ENCODE measurements at regions not wholly inside any gene's neighbourhood (a gene's known extent, or its start where the extent isn't known, plus 50 kb on each side); places are given as distances from the start of the nearest gene placed in this dataset.
"Not testable (repeated sequence)": the region's sequence is repeated elsewhere in the genome, so short reads cannot be mapped to it uniquely, and the experiment has no call there.

DNA sequence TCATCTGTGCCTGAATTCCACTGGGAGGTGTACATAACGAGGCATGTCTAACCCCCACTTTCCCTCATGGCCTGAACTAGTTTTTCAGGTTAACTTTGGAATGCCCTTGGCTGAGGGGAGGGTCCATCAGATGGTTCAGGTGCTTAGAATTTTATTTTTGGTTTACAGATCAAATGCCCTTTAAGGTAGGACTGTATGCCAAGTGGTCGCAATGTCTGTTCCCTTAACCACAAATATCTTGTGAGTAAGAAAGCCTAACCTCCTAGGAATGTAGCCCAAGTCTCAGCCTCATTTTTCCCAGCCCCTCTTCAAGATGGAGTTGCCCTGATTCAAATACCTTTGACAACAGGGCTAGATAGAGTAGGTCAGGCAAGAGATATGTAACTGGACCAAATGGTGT lies 78.4 kb downstream of the RNASET2 start:
- DNase-seq (ENCODE audit: low read depth in 2 of 2), result no peak

DNA sequence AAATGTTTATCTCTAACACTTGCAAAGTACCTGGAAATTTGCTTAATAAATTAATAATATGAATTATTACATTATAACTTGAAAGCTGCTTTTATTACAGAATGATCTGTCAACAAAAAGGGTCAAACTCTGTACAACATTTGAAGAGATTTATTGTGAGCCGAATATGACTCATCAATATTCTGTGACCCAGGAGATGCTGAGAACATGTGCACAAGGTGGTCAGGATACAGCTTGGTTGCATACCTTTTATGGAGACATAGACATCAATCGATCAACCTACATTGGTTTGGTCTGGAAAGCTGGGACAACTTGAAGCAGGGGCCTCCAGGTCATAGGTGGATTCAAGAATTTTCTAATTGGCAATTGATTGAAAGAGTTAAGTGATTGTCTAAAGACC lies 79.0 kb downstream of the RNASET2 start:
- DNase-seq (ENCODE audit: low read depth in 2 of 2), result no peak

GRCh38 chr6:166872531-166873009 lies 83.8 kb downstream of the RNASET2 start:
- no peak for DNase-seq (ENCODE audit: low read depth in 2 of 2)

DNA sequence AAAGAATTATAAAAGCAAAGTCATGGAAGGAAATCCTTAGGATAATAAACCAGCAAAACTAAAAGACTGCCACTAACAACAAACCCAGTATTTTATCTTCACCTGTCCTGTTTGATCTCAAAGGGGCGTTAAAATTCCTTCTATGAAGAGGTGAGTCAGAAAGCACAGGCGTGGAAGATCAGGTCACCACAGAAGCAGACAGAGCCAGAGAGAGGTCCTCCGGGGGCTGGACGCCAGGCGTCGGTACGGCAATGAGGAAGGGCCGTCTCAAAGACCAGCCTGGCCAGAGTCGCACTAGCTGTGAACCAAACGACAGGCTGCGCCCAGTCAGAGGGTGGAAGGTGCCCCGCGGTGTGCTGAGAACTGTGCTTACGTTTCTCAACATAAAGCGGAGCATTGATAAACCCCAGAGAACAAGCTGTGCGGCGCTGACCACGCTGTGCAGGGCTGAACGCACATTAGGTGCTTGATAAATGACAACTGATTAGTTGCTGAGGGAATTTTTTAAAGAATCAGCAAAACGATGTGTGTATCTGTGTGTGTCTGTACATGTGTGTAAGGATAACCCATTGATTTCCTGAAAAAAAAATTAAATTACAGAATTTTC lies 85.6 kb downstream of the RNASET2 start:
- no peak for DNase-seq (ENCODE audit: low read depth in 2 of 2)

DNA sequence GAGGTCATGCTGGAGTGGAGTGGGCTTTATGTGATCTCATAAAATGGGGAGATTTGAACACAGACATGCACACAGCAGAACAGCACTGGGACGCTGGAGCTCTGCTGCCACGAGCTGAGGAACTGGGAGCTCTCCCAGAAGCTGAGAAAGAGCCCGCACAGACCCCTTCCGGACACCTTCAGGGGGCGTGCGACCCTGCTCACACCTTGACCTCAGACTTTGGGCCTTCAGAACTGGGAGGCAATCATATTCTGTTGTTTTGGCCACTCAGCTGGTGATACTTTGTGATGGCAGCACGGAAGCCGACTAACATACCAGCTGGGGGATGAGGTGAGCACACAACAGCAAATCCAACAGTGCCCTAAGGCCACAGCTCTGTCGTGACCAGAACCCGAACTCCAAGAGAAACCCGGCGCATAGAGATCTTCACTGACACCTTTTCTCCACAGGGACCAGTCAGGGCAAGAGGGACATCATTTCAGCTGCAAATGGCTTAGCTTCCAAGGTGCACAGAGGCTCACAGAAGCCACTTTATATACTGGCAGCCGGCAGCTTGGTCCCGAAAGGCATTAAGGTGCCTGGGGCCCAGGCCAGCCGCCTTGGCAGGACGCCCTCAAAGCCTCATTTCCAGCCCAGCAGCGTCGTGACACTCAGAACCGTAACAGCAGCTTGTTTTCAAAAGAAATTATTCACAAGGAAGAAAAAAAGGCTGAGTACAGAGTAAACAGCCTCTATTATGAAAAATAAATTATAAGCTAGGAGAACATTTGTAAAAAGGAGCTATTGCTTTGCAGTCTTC lies 89.3 kb downstream of the RNASET2 start:
- no peak for DNase-seq (ENCODE audit: low read depth in 2 of 2)

DNA sequence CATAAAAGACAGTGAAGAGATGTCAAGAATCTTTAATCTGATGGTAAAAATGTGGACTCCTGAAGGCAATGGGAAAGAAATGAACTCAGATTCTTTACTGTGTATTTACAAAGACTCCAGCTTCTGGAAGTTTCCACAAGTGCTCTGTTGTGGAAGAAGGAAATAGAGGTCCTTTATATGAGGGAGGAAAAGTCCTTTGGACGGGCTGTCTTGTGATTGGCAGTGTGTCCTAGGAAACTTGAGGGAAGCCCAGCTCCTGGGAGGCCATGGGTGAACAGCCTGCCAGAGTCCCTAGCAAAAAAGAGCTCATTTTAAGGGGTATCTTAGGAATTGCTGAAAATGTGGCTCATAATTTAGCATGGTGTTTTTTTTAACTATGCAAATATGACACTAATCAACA lies 92.0 kb downstream of the RNASET2 start:
- no peak for DNase-seq (ENCODE audit: low read depth in 2 of 2)

DNA sequence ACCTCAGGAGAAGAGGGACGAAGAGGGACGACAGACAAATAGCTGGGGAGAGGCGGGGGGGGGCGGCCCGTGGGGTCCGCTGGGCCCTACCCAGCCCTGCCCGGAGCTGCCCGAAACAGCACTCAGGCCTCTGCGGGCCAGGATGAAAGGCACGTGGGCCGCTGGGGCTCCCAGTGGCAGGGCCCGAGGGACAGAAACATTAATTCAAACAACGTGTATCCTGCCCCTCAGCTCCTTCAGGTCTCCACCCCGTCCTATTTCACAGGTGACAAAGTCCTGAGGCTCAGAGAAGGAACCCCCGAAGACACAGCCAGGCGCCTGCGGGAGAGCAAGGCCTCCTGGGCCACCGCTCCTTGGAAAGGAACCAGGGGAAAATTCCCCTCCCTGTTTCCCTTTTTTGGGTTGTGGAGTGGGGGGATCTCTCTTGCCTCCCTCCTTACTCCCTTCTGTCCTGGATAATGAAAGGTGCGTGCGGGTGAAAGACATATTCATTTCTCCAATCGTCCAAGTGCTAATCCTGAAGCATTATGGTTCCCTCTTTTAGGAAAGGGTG lies 93.3 kb downstream of the RNASET2 start:
- DNase-seq (ENCODE audit: low read depth in 2 of 2), result no peak

GRCh38 chr6:166862287-166862977 lies 93.9 kb downstream of the RNASET2 start:
- DNase-seq (ENCODE audit: low read depth in 2 of 2), result no peak

DNA sequence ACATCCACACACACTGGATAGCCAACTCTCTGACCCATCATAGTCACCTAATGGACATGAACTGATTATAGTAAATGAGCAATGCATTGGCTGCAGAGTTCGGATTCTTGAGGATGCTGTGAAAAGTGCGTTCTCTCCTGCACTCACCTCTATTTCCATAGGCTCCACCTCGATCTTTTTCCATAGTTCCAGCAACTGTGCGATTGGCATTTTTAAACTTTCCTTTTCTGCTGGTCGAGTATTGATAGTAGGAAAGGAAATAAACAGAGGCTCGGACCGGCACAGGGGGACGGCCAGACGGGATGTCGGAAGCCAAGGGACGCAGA lies 94.4 kb downstream of the RNASET2 start:
- DNase-seq (ENCODE audit: low read depth in 2 of 2), result no peak

- no peak for DNase-seq (ENCODE audit: low read depth in 2 of 2)
These were observed 95.0 kb downstream of the RNASET2 start for GRCh38 chr6:166861304-166861703.

DNA sequence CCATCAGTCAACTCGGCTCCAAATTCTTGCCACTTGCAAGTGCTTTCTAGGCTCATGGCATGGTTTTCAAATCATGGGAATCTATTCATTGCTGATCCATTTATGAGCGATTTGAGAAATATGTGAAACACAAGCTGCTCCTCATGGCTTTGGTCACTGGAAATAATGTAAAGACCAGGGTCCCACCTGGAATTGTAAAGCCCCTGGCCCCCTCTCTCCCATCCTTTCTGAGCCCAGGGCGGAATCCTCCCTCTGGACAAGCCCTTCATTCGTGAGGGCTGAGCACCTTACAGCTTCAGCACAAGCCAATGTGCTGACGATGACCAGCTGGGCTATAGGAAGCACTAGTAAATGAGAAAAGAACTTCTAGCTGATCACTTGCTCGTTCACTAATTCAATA lies 96.0 kb downstream of the RNASET2 start:
- DNase-seq (ENCODE audit: low read depth in 2 of 2), result no peak

DNA sequence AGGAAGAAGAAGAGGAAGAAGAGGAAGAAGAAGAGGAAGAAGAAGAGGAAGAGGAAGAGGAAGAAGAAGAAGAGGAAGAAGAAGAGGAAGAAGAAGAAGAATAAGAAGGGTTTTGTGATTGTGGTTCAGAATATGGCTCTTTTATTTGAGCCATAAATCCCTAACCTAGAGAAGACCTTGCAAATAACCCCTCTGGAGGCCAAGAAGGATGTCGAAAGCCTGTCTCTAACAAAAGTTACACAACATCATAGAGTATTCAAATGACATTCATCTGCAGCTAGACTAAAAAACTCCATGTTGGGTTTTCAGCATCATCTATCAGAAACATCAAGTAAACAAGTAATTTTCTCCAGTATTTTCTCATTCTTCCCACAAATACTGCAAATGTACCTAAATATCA lies 100.9 kb downstream of the RNASET2 start:
- DNase-seq (ENCODE audit: low read depth in 2 of 2), result no peak

- no peak for DNase-seq (ENCODE audit: low read depth in 2 of 2)
These were observed 102.7 kb downstream of the RNASET2 start for GRCh38 chr6:166853371-166854325.

GRCh38 chr6:166852451-166852975 lies 103.8 kb downstream of the RNASET2 start:
- DNase-seq (ENCODE audit: low read depth in 2 of 2), result no peak

GRCh38 chr6:166851911-166852310 lies 104.4 kb downstream of the RNASET2 start:
- DNase-seq (ENCODE audit: low read depth in 2 of 2), result no peak

DNA sequence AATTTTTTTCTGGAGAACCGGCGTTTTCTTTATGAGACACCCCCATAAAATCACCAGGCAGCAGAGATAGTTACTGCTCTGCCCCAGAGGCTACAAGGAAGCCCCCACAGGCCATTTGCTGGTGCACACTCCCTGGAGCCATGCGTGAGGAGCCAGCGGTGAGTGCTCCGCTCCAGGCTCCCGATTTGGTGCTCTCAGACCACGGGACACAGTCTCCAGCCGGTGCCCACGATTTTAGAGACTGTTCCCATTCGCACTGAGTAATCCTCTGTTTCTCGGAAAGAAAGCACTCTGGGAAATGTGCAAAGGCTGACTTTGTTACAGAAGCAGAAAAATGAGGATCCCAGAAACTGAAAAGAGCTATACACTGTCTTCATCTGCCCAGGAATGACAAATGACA lies 104.9 kb downstream of the RNASET2 start:
- no peak for DNase-seq (ENCODE audit: low read depth in 2 of 2)

DNA sequence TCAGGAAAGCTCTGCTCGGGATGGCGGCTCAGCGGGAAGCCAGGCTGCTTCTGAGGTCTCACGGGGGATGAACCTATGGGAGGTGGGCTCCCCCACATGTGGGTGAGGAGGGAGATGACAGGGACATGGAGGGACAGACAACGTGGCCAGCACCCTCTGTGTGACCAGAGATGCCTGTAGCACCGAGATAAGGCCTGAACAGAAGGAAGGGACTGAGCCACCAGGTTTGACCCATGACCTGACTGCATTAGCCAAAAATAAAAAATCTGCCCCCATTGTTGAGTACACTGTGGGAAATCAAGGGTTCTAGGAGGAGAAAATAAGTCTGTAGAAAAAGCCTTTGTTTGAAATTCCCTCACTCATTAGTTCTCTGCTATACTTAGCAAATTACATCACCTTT lies 105.7 kb downstream of the RNASET2 start:
- no peak for DNase-seq (ENCODE audit: low read depth in 2 of 2)

- no peak for DNase-seq (ENCODE audit: low read depth in 2 of 2)
These were observed 106.6 kb downstream of the RNASET2 start for GRCh38 chr6:166849749-166850183.

DNA sequence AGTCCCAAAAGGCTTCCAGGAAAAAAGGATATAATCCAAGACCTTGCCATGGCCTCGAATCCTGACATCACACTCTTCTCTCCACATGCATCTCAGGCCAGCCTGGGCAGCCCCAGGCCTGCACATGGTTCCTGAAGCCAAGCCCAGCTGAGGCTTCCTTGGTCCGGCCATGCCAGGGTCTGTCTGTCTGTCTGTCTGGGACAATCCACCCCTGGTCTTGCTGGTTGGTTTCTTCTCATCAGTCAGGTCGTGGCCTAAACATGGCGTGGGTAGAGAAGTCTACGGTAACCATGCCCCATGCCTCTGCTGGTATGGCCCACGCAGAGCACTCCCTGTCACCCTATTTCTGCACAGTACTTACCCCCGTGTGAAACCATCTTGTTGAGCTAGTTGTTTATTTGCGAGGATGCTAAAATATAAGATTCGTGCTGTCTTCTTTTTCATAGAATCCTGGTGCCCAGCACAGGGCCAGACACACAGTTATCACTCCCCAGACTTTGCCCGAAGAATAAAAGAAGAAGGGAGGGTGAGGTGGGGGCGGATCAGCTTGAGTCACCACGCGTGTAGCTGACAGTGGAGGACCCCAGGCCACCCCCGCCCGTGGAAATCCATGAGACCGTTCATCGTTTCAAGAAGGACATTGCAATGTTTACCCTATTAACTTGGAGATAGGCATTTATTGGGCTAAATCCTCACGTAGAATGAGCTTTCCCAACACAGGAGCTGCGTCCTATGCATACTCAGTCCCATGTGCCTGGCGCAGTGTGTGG lies 107.2 kb downstream of the RNASET2 start:
- DNase-seq (ENCODE audit: low read depth in 2 of 2), result no peak

GRCh38 chr6:166846446-166847142 lies 109.8 kb downstream of the RNASET2 start:
- not testable (repeated sequence) for DNase-seq (ENCODE audit: low read depth in 2 of 2)

All from activated CD8-positive, alpha-beta memory T cell treated with anti-CD3 and anti-CD28 coated beads for 4 hours (primary cell).